Endothelial cell of umbilical vein (primary cell): ENCODE measurements at regions not wholly inside any gene's neighbourhood (a gene's known extent, or its start where the extent isn't known, plus 50 kb on each side); places are given as distances from the start of the nearest gene placed in this dataset.

Experiments
- BruUV-seq: library from RNA; stranded (reverse); fragments of 400-500 nt; replicated peaks from 2 replicates; lab custom pipeline; 2021; lab: Mats Ljungman, UMichigan
- CTCF ChIA-PET: fragments of 300-600, 350-600 bp; sonication (Branson Sonifier 250); formaldehyde crosslinking; loops from one replicate; lab custom pipeline; 2021; ENCODE audit warnings: antibody characterized with exemption, inconsistent platforms; lab: Charles Lee
- POLR2A ChIA-PET: fragments of 300-600, 350-600 bp; sonication (Branson Sonifier 250); formaldehyde crosslinking; loops from one replicate; lab custom pipeline; 2021; ENCODE audit warnings: antibody characterized with exemption, inconsistent platforms; lab: Charles Lee
- DNase-seq: peaks from one replicate; pipeline ENCODE4 v3.0.0-alpha.2; 2011; ENCODE audit warnings: low read depth, low spot score
- FAIRE-seq: peaks from 2 replicates; lab custom pipeline; 2011; peaks lifted over from hg19 to GRCh38; lab: Jason Lieb, UNC
- H2AFZ ChIP-seq: 2 replicates; pipeline ENCODE4 v1.6.0; 2012; ENCODE audit warnings: low read depth, low read length, control low read depth, inconsistent platforms
- H3K27ac ChIP-seq: 2 replicates; pipeline ENCODE4 v1.5.1; 2011; ENCODE audit warnings: low read depth, mild to moderate bottlenecking, control low read depth, low read length, moderate library complexity; ENCODE audit not compliant: insufficient read depth
- H3K27me3 ChIP-seq, 2 experiments: 2 replicates each; pipeline versions ENCODE4 v1.6.0 to v1.6.1; 2011; ENCODE audit warnings: low read length in 2 of 2, mixed read lengths in 1 of 2; ENCODE audit not compliant: control insufficient read depth in 2 of 2, insufficient read depth in 2 of 2
- H3K36me3 ChIP-seq, 2 experiments: 2 replicates in 1 of 2; 3 replicates in 1 of 2; pipeline ENCODE4 v1.5.1; 2011; ENCODE audit warnings: low read length in 2 of 2, mild to moderate bottlenecking in 1 of 2, moderate library complexity in 1 of 2; ENCODE audit not compliant: control insufficient read depth in 2 of 2, insufficient read depth in 2 of 2; ENCODE audit errors: extremely low read depth in 1 of 2
- H3K4me1 ChIP-seq: 3 replicates; pipeline ENCODE4 v1.5.1; 2011; ENCODE audit warnings: mild to moderate bottlenecking, low read length; ENCODE audit not compliant: control insufficient read depth, insufficient read depth; ENCODE audit errors: extremely low read depth
- H3K4me2 ChIP-seq: 2 replicates; pipeline ENCODE4 v1.6.1; 2011; ENCODE audit warnings: low read length, control low read depth, mixed read lengths; ENCODE audit not compliant: insufficient read depth
- H3K4me3 ChIP-seq, 3 experiments: fragments of 200-600 bp in 1 of 3; sonication (generic), shearing (Covaris generic) in 1 of 3; replicated peaks in 1 of 3; 2 replicates each; pipeline ENCODE4 v1.5.1; 2011 to 2016; ENCODE audit warnings: control low read depth in 3 of 3, low read length in 3 of 3, mild to moderate bottlenecking in 2 of 3, inconsistent platforms in 1 of 3, low read depth in 1 of 3, moderate library complexity in 1 of 3; ENCODE audit not compliant: insufficient read depth in 1 of 3
- H3K79me2 ChIP-seq: 2 replicates; pipeline ENCODE4 v1.6.0; 2012; ENCODE audit warnings: low read length, inconsistent platforms; ENCODE audit not compliant: control insufficient read depth, insufficient read depth
- H3K9ac ChIP-seq: replicated peaks from 2 replicates; pipeline ENCODE3; 2011; ENCODE audit warnings: low read length, control low read depth; ENCODE audit not compliant: insufficient read depth; ENCODE audit errors: extremely low read depth
- H3K9me1 ChIP-seq: replicated peaks from 3 replicates; pipeline ENCODE4 v1.6.0; 2011; ENCODE audit warnings: mild to moderate bottlenecking, low read length; ENCODE audit not compliant: control insufficient read depth, insufficient read depth; ENCODE audit errors: extremely low read depth
- H3K9me3 ChIP-seq: replicated peaks from 2 replicates; pipeline ENCODE4 v1.5.1; 2012; ENCODE audit warnings: low read length, inconsistent platforms; ENCODE audit not compliant: control insufficient read depth, insufficient read depth
- H4K20me1 ChIP-seq: replicated peaks from 2 replicates; pipeline ENCODE3; 2011; ENCODE audit warnings: mild to moderate bottlenecking, low read length; ENCODE audit not compliant: control insufficient read depth, insufficient read depth; ENCODE audit errors: extremely low read depth
- CTCF ChIP-seq, 2 donors: IDR thresholded peaks; 1 replicate in 1 of 2; 2 replicates in 1 of 2; pipeline ENCODE4 v1.5.1; 2011; ENCODE audit warnings: low read length in 2 of 2, mild to moderate bottlenecking in 2 of 2, moderate library complexity in 2 of 2, control low read depth in 1 of 2, inconsistent platforms in 1 of 2, low read depth in 1 of 2; ENCODE audit not compliant: insufficient read depth in 1 of 2; ENCODE audit errors: extremely low read depth in 1 of 2
- EZH2 ChIP-seq: IDR thresholded peaks from 2 replicates; pipeline ENCODE4 v1.6.1; 2012; ENCODE audit warnings: borderline replicate concordance, low read depth, mild to moderate bottlenecking, moderate library complexity, low read length, inconsistent platforms; ENCODE audit not compliant: severe bottlenecking
- FOS ChIP-seq: IDR thresholded peaks from 2 replicates; pipeline ENCODE4 v1.6.1; 2011; ENCODE audit warnings: mild to moderate bottlenecking, low read length, moderate library complexity, borderline replicate concordance; ENCODE audit not compliant: insufficient read depth
- GATA2 ChIP-seq: IDR thresholded peaks from 2 replicates; pipeline ENCODE4 v1.7.0; 2011; ENCODE audit warnings: low read depth, mild to moderate bottlenecking, moderate library complexity, mixed read lengths, low read length; ENCODE audit not compliant: insufficient read length, insufficient read depth
- JUN ChIP-seq: IDR thresholded peaks from 2 replicates; pipeline ENCODE4 v1.6.1; 2011; ENCODE audit warnings: borderline replicate concordance, low read depth; ENCODE audit not compliant: insufficient read length, insufficient read depth
- MAX ChIP-seq: IDR thresholded peaks from 2 replicates; pipeline ENCODE4 v1.6.1; 2011; ENCODE audit not compliant: insufficient read depth, insufficient read length
- MYC ChIP-seq: IDR thresholded peaks from one replicate; pipeline ENCODE4 v1.6.1; 2011; ENCODE audit warnings: mild to moderate bottlenecking, low read depth, low read length
- POLR2A ChIP-seq: IDR thresholded peaks from 2 replicates; pipeline ENCODE4 v1.6.1; 2012; ENCODE audit warnings: low read depth, mild to moderate bottlenecking, control low read depth, low read length
- POLR2AphosphoS5 ChIP-seq: IDR thresholded peaks from 2 replicates; pipeline ENCODE4 v1.6.1; 2012; ENCODE audit warnings: low read depth, mild to moderate bottlenecking, control low read depth, low read length, moderate library complexity; ENCODE audit not compliant: insufficient read depth
- dilution Hi-C: fragments of 300-500 bp; cut with MboI; formaldehyde crosslinking; loops from one replicate; pipeline ENCODE4 v1.15.0; 2019; ENCODE audit warnings: low sequenced_read_pairs; ENCODE audit not compliant: extremely low pct_ligation_motif_present
- intact Hi-C: fragments of 100-400 bp; cut with micrococcal nuclease; formaldehyde crosslinking; loops from one replicate; pipeline ENCODE4 v1.10.0; 2022

- no peak overlapping the region for H2AFZ ChIP-seq
- POLR2A ChIA-PET = no interaction called here
These were observed 59.5 kb upstream of the HES1 start for GRCh38 chr3:194076475-194076874.

More at GRCh38 chr3:194076475-194076874, 59.5 kb upstream of the HES1 start:
- Histone ChIP-seq H3K79me2 (no peaks in the 10 kb centered on the region), H3K4me3 (no peak overlapping the region), H3K9ac (no peak overlapping the region), H3K4me2 (no peak overlapping the region), H3K9me1 (no peaks in the 10 kb centered on the region), H3K36me3 (no peaks in the 10 kb centered on the region), H3K9me3 (no peaks in the 10 kb centered on the region), H3K4me1 (peaks cover under 1% of the 10 kb centered on the region), H3K27ac (no peak overlapping the region), H3K27me3 (no peaks in the 10 kb centered on the region), H4K20me1 (no peaks in the 10 kb centered on the region)
- BruUV-seq = no TSS peak
- FAIRE-seq = no peak
- no peak for TF ChIP-seq GATA2
- TF ChIP-seq EZH2 = no peak
- no peak for TF ChIP-seq POLR2A
- TF ChIP-seq JUN = no peak
- no peak for TF ChIP-seq MYC
- no peak for TF ChIP-seq MAX
- no peak for TF ChIP-seq POLR2AphosphoS5
- no peak for TF ChIP-seq CTCF (IDR thresholded peaks at IDR 0.05; ENCODE audit: extremely low read depth in 1 of 2, insufficient read depth in 1 of 2, low read depth in 1 of 2, low read length in 2 of 2)
- no peak for TF ChIP-seq FOS
- CTCF ChIA-PET = interaction anchor here (1.6 to 1.8 kb wide), 2 partner anchors 13 to 30 kb away, joined by 3 to 4 read pairs; no protein-coding TSS in a partner anchor
- no peak for DNase-seq
- intact Hi-C loops (no loop called here), dilution Hi-C loops (no loop called here)
